Hematopoietic multipotent progenitor cell treated with erythropoietin and hydrocortisone succinate and interleukin-3 and kit ligand, for 4 days (in vitro differentiated cells): ENCODE measurements at regions not wholly inside any gene's neighbourhood (a gene's known extent, or its start where the extent isn't known, plus 50 kb on each side); places are given as distances from the start of the nearest gene placed in this dataset.
"Not testable (repeated sequence)": the region's sequence is repeated elsewhere in the genome, so short reads cannot be mapped to it uniquely, and the experiment has no call there.

Experiments used
- DNase-seq: peaks from one replicate; pipeline ENCODE4 v3.0.0-alpha.2; 2015

GRCh38 chr4:114306946-114307345 lies 291.7 kb upstream of the UGT8 start:
- no peak for DNase-seq

GRCh38 chr4:114310296-114310925 lies 288.2 kb upstream of the UGT8 start:
- no peak for DNase-seq

DNA sequence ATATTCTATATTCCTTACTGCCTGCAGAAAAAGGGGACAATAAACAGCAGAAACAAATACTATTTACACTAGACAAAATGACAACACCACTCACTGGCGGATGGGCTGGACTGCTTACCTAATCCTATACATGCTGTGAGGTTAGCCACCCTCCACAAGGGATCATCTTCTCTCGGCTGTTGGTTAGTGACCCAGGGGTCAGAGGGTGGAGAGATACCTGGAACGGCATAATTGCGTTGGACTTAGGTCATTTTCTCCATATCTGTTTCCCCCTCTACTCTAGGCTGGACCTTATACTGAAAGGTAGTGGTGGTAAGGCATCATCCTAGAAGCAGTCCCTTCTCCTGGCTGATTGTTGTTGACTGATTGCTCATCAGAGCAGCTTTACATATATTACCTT lies 286.8 kb upstream of the UGT8 start:
- no peak for DNase-seq

- DNase-seq, result no peak
Measured at GRCh38 chr4:114312338-114312737, 286.3 kb upstream of the UGT8 start.

DNA sequence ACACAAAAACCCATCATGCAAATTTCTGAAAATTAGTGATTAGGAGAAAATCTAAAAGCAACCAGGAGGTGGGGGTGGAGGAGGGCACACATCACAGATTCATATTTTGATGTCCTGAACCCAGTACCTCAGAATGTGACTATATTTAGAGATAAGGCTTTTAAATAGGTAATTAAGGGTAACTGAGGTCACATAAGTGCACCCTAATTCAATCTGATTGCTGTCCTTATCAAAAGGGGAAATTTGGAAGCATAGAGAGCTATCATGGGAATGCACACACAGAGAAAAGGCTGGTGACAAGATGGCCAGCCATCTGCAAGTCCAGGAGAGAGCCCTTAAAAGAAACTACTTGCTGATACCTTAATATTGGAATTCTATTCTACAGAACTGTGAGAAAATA lies 281.8 kb upstream of the UGT8 start:
- DNase-seq, result no peak

- no peak for DNase-seq
Measured at GRCh38 chr4:114317564-114317963, 281.0 kb upstream of the UGT8 start.

- DNase-seq, result no peak
Measured at GRCh38 chr4:114318309-114318708, 280.3 kb upstream of the UGT8 start.

- no peak for DNase-seq
Measured at GRCh38 chr4:114320126-114320525, 278.5 kb upstream of the UGT8 start.

DNA sequence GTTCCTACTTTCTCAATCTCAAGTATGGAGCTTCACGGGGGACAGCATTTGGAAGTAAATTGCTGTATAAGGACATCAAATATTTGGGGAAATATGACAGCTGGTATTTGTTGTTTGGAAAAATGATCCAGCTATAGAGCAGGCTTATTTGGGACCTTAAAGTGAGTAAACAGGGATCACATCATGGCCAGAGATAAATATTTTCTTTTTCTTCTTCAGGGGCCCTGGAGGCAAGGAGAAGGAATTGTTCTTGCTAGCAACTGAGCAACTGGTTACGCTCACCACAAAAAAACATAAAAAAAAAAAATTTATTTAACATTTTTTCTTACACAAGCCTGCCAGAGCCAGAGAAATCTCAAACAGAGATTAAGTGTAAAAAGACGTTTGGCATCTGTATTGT lies 277.2 kb upstream of the UGT8 start:
- no peak for DNase-seq

- peak; percentile 27 for DNase-seq
Measured at GRCh38 chr4:114323841-114324240, 274.8 kb upstream of the UGT8 start.

- no peak for DNase-seq
Measured at GRCh38 chr4:114326358-114326757, 272.2 kb upstream of the UGT8 start.

DNA sequence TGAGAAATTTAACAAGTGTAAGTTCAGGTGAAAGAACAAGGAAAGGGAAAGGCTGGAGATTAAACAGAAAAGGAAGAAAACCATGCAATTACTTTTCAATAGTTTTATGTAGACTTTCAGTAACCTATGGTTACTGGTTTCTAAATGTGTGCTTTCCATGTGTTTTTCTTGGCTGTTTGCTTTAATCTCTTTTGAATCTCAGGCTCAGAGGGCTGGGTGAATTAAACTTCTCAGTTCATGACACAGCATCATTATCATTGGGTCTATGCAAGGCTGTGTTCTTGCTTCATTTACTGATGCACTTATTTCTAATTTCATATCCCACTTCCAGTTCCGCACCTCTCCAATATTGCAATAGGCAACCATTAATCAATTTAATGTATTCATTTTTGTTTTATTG lies 266.5 kb upstream of the UGT8 start:
- no peak for DNase-seq

- DNase-seq, result not testable (repeated sequence)
Measured at GRCh38 chr4:114334363-114334762, 264.2 kb upstream of the UGT8 start.

DNA sequence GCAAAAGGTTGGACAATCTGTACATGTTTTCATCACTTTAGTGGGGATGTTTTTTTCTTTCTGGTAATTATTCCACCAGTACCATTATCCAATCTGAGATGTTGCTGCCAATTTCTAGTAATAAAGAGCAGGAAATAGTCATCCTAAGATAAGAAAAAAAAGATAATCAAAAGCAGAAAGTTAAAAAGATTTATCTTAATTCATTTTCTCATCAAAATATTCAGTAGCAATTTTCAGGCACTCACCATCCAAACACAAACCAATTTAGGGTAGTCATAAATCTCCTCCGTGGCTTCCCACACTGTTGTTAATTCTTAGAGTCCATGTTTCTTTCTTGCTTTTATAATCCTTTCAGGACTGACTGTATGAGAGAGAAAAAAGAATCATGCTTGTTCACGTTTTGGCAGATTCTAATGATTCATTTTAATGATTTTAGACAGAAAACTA lies 263.7 kb upstream of the UGT8 start:
- DNase-seq, result no peak

GRCh38 chr4:114335339-114335738 lies 263.3 kb upstream of the UGT8 start:
- DNase-seq, result no peak

DNA sequence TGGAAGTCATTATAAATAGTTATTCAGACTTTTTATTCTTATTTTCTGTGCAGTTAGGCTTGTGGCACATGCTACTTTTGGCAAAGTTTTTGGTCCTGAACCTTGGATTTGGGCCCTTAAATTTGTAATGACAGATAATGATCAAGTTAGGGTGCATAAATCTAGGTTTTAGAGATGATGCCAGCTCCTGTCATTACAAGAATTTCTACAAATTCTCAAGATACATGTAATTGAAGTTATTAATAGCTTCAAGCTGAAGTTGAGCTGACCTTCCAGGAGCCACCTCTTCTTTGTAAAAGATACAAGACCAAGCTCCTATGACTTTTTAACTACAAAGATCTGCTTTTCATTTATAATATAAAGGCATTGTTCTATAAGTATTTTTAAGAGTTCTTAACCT lies 255.6 kb upstream of the UGT8 start:
- no peak for DNase-seq

GRCh38 chr4:114349543-114350175 lies 248.9 kb upstream of the UGT8 start:
- DNase-seq, result no peak

- DNase-seq, result no peak
Measured at GRCh38 chr4:114358901-114359300, 239.7 kb upstream of the UGT8 start.

- DNase-seq, result no peak
Measured at GRCh38 chr4:114361249-114361648, 237.4 kb upstream of the UGT8 start.

GRCh38 chr4:114364857-114365256 lies 233.8 kb upstream of the UGT8 start:
- DNase-seq, result no peak

DNA sequence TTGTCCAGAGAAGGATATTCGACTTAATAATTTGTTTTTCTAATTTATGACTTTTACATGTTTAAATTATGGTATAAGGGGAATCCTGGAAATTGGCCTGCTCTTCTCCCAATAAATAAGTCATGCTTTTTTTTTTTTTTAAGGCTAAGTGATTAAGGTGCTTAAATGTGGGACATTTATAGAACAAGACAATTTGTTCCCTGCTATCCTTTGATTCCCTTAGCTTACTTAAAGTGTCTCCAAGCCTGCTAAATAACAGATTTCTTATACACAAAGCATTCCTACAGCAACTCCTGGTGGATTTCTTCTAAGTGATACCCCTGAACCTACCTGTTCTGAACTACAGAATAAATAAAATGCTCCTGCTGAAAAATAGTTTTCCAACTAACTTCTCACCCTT lies 233.0 kb upstream of the UGT8 start:
- DNase-seq, result no peak

GRCh38 chr4:114366368-114366767 lies 232.2 kb upstream of the UGT8 start:
- DNase-seq, result no peak

DNA sequence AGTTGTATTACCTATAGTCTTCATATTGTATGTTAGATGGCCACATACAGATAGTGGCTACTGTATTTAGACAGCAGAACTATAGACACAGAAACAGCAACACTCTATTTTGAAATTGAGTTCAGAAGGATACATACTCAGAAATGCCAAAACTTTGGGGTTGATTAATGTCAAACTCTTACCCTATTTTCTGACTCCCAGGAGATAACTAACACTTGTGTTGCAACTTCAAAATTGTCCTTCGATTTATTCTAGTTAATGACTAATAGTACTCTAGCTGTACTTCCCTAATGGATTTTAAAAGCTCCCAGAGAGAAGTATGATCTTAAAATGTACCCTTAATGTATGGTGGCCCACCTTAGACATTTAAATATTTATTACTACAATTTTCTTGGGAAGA lies 229.9 kb upstream of the UGT8 start:
- DNase-seq, result no peak

- no peak for DNase-seq
Measured at GRCh38 chr4:114373508-114373907, 225.1 kb upstream of the UGT8 start.

DNA sequence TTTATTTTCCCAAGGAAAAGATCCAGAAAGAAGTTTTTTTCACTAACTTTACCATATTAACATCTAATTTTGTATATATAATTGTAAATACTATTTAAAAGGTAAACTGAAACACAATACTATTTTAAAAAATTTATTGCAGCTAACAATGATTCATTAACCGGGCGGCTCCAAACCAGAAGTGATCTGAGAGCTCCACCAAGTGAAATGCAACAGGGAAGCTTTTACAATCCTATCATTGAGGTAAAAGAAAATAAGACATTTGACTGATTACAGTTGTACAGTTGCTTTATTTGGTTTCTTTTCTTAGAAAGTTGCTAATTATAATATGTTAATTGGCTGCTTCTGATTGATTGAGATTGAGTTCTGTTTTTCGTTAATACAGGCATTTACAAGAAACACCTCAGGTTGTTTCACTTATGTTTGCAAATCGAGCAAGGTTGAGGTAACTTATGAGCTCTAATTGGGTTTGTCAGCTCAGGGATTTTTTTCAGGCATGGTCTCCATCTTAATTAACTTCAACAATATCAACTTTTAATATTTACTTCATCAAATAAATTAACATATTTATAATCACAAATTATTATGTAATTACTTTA lies 220.2 kb upstream of the UGT8 start:
- peak; percentile 7 for DNase-seq
